Common myeloid progenitor, CD34-positive (primary cell): ENCODE measurements at regions not wholly inside any gene's neighbourhood (a gene's known extent, or its start where the extent isn't known, plus 50 kb on each side); places are given as distances from the start of the nearest gene placed in this dataset.

Experiments
- CTCF ChIA-PET: fragments of 350-600 bp; sonication (Branson Sonifier 250); formaldehyde crosslinking; loops from one replicate; lab custom pipeline; 2021; ENCODE audit warnings: antibody characterized with exemption; lab: Charles Lee
- POLR2A ChIA-PET: fragments of 350-600 bp; sonication (Branson Sonifier 250); formaldehyde crosslinking; loops from one replicate; lab custom pipeline; 2021; ENCODE audit warnings: antibody characterized with exemption; lab: Charles Lee
- DNase-seq, 3 donors: peaks; one replicate each; pipeline versions ENCODE4 v3.0.0 to v3.0.0-alpha.2; 2013
- H3K27ac ChIP-seq, 2 experiments: 1 replicate in 1 of 2; 2 replicates in 1 of 2; pipeline ENCODE4 v1.7.0; 2013; ENCODE audit warnings: inconsistent platforms in 2 of 2, low read length in 2 of 2, mild to moderate bottlenecking in 2 of 2, low read depth in 1 of 2, moderate library complexity in 1 of 2; ENCODE audit not compliant: severe bottlenecking in 2 of 2, insufficient read depth in 1 of 2, poor library complexity in 1 of 2
- H3K27me3 ChIP-seq, 5 experiments: replicated peaks in 2 of 5; 1 replicate in 3 of 5; 2 replicates in 2 of 5; pipeline versions ENCODE4 v1.6.1 to v1.7.0; 2013; ENCODE audit warnings: low read length in 4 of 5, mild to moderate bottlenecking in 2 of 5, moderate library complexity in 2 of 5, inconsistent platforms in 1 of 5; ENCODE audit not compliant: insufficient read depth in 5 of 5, control insufficient read depth in 4 of 5
- H3K36me3 ChIP-seq, 4 experiments: 1 replicate in 2 of 4; 2 replicates in 2 of 4; pipeline versions ENCODE4 v1.6.1 to v1.7.0; 2013; ENCODE audit warnings: low read length in 3 of 4, control low read depth in 1 of 4, mild to moderate bottlenecking in 1 of 4; ENCODE audit not compliant: control insufficient read depth in 4 of 4, insufficient read depth in 4 of 4
- H3K4me1 ChIP-seq, 4 experiments: 1 replicate in 3 of 4; 2 replicates in 1 of 4; pipeline versions ENCODE4 v1.6.1 to v1.7.1; 2013; ENCODE audit warnings: low read length in 3 of 4, mild to moderate bottlenecking in 3 of 4, control low read depth in 1 of 4, inconsistent platforms in 1 of 4, moderate library complexity in 1 of 4; ENCODE audit not compliant: control insufficient read depth in 4 of 4, insufficient read depth in 4 of 4; ENCODE audit errors: control extremely low read depth in 1 of 4
- H3K4me3 ChIP-seq, 7 experiments: 1 replicate in 4 of 7; 2 replicates in 3 of 7; pipeline versions ENCODE4 v1.5.1 to v1.7.0; 2013; ENCODE audit warnings: mild to moderate bottlenecking in 7 of 7, low read length in 6 of 7, moderate library complexity in 6 of 7, inconsistent platforms in 2 of 7, low read depth in 2 of 7, control low read depth in 1 of 7; ENCODE audit not compliant: insufficient read depth in 4 of 7, control insufficient read depth in 1 of 7; ENCODE audit errors: extremely low read depth in 1 of 7
- H3K9me3 ChIP-seq, 5 experiments: 1 replicate in 4 of 5; 2 replicates in 1 of 5; pipeline versions ENCODE4 v1.6.1 to v1.7.1; 2013; ENCODE audit warnings: low read length in 4 of 5, mild to moderate bottlenecking in 2 of 5, inconsistent platforms in 1 of 5, low read depth in 1 of 5, moderate library complexity in 1 of 5; ENCODE audit not compliant: control insufficient read depth in 4 of 5, insufficient read depth in 2 of 5; ENCODE audit errors: control extremely low read depth in 1 of 5
- WGBS: methylation state at CpG from one replicate; pipeline ENCODE4 v1.1.5; 2013; ENCODE audit not compliant: insufficient coverage; 5-methylcytosine and 5-hydroxymethylcytosine counted together

DNA sequence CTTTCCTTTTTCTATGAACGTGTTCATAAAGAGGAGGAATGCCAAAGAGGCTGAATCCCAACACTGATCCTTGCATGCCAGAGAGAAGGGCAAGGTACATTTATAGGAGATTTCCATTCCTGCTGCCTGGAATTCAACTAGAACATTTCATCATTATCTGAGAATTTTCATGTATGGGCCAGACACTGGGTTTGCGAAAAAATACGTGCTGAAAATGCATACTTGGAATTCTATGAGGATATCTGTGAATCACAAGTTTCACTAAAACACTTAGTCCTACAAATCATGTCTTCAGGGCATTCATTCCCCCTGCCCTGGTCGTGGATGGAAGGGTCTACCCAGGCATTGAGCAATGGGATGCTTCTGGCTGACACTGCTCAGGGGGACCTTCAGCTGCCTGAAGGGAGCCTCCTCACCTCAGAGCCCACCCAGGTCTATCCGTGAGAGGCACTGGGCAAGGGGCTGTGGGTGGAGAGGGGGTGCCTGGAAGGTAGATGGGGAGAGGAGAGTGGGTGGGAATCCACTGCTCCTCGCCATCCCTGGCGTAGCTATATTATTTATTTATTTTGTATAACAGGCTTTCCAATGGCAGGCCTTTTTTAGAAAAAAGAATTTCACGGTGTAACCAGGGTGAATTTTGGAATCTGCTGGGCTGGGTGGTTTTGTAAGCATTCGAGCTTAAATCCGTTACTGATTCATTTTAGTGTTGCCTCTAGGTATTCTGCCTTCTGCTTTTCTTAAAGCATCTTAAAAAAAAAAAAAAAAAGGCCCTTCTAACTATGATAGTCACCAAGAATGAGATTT is 560.6 kb upstream of the ID2 start:
- POLR2A ChIA-PET: no interaction called here
- H3K9me3 ChIP-seq: no peaks in the 10 kb centered on the region
- CTCF ChIA-PET: interaction anchor here (0.6 to 1.1 kb wide), 2 partner anchors 13 to 419 kb away, joined by 3 read pairs; no protein-coding TSS in a partner anchor
- H3K4me3 ChIP-seq: no peak overlapping the region
- H3K4me1 ChIP-seq: peaks cover 0 to 1% (median under 1%) of the 10 kb centered on the region in 4 experiments
- no peak for DNase-seq
- WGBS: 100% methylated on average over 3 of the region's 10 CpGs
- H3K27me3 ChIP-seq: no peaks in the 10 kb centered on the region
- no peaks in the 10 kb centered on the region for H3K36me3 ChIP-seq
- H3K27ac ChIP-seq: no peak overlapping the region

DNA sequence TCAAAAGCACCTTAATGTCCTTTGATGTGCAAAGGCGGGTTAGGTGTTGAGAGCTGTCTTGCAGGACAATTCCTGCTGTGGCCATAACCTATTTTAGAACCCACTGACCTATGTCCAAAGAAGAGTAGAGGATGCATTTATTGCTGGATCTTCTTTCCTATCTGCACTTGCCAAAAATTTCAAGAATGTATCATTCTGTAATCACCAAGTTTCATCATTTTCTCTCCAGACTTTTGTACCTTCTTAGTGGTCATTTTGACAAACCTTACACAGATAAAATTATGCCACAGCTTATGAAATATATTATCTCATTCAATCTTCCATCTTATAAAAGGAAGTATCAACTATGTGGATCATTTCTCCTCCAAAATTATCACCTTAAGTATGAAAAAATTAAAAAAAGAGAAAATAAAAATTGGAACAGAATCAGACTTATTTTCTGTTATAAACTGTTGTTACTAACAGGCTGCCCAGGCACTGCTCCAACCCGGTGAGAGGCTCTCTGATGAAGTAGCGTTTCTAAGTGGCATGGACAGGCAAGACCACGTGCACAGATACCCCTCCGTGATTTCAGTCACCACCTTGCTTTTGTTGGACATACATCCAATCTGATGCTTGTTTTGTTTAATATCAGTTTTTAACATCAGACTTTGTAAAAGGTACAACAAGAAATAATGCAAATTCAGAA is 559.9 kb upstream of the ID2 start:
- ChIA-PET CTCF (interaction anchor here (0.6 kb wide), 1 partner anchor 418 kb away, joined by 3 read pairs; no protein-coding TSS in a partner anchor), POLR2A (no interaction called here)
- Histone ChIP-seq H3K4me3 (no peak overlapping the region), H3K36me3 (no peaks in the 10 kb centered on the region), H3K9me3 (no peaks in the 10 kb centered on the region), H3K4me1 (peaks cover 0 to 1% (median 0%) of the 10 kb centered on the region in 4 experiments), H3K27ac (no peak overlapping the region), H3K27me3 (no peaks in the 10 kb centered on the region)
- 100% methylated on average over 4 of the region's 5 CpGs for whole genome bisulfite sequencing
- no peak for DNase-seq

DNA sequence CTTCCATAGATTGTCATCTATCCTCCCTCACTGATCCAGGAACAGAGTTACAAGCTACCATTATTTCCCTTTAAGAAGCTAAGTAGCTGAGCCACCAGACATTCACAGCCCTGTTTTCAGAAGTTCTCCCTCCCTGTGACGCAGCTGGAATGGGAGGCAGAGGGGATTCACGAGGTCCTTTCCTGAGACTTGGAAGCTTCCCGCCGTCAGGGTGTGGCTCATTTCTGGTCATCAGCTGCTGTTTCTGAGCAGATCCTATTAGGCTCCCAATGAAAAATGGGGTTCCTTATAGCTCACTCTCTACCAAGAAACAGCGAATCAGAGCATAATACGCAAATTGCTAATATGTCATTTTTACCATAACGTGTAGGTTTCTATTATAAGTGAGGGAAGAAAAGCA is 559.3 kb upstream of the ID2 start:
- H3K4me3 ChIP-seq: no peak overlapping the region
- H3K9me3 ChIP-seq: no peaks in the 10 kb centered on the region
- CTCF ChIA-PET: no interaction called here
- H3K27me3 ChIP-seq: no peaks in the 10 kb centered on the region
- POLR2A ChIA-PET: no interaction called here
- H3K27ac ChIP-seq: no peak overlapping the region
- WGBS: 95% methylated on average over 6 of the region's 7 CpGs
- DNase-seq: no peak
- H3K36me3 ChIP-seq: no peaks in the 10 kb centered on the region
- H3K4me1 ChIP-seq: peaks cover 0 to 1% (median 0%) of the 10 kb centered on the region in 4 experiments

DNA sequence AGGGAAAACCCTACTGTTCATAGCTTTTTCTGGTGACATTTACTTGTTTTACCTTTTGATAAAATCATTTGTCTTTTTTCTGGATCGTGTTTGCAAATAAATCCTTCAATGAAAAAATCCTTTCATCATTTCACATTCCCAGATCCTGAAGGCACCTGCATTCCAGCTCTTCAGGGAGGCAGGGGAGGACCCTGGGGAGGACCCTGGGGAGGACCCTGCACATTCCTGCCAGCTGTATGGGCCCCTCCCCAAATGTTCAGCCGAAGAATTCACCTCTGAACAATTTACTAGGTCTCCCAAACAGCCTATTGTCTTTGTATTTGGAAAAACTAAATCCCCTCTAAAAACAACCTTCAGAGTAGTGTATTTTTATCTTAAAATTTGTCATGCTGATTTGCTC is 558.4 kb upstream of the ID2 start:
- ChIA-PET CTCF (no interaction called here), POLR2A (no interaction called here)
- Histone ChIP-seq H3K4me3 (no peak overlapping the region), H3K27ac (no peak overlapping the region), H3K27me3 (no peaks in the 10 kb centered on the region), H3K9me3 (no peaks in the 10 kb centered on the region), H3K36me3 (no peaks in the 10 kb centered on the region), H3K4me1 (peaks cover 0 to 1% (median 0%) of the 10 kb centered on the region in 4 experiments)
- no peak for DNase-seq
- 100% methylated on average over 1 of the region's 2 CpGs for WGBS

DNA sequence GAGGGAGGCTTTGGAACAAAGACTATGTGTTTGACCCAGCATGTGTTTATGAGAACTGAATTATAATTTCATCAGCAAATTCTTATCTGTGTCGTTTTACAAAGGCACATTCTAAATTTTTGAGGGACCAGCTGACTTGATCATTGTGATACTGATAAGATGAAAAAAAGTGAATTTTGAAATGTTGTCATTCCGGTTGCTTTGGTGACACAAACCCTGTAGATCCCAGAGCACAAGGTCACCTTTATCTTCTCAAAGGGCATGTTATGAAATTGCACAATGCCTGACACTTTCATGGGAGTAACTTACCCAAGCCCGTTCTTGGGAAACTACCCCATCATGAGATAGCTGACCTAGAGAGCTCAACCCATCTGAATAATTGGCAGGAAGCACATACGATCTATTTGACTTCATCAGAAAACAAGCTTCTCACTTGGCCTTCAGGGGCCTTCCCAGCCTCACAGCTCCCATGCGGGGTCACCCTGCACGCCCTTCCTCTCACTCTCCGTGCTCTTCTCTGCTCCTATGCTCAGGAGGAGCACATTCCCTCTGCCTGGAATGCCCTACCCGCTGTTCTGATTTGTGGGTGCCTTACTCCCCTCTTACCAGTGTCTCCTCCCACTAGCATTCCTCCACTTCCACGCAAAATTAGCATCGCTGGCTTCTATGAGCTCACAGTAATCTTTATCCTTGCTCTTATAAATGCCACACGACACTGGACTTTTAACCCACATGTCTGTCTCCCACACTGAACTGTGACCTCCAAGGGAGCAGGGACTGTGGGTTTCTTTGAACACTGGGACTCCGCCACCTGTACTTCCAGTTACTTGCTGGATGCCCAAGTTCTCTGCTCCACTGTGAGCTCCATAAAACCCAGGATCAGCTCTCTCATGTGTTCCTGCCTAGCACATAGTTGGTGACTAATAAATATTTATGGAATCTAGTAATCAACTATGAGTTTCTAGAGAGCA is 555.8 kb upstream of the ID2 start:
- CTCF ChIA-PET: no interaction called here

DNA sequence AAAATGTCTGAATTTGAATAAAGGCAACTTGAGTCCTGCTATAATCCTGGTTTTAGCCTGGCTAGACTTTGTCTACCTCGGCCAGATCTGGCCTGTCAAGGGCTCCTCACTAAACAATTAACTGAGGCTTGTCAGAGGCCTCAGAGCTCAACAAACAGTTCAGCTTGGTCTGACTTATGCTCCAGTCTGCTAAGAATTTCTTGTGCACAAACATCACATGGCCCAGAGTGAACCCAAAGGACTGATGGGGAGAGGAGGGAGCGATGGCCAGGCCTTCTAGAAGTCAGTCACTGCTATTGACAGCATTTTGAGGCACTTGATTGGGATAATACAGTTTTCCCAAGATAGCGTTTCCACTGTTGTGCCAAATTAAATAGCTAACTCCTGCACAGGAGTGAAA is 555.1 kb upstream of the ID2 start:
- Histone ChIP-seq H3K27me3 (no peaks in the 10 kb centered on the region), H3K4me1 (no peaks in the 10 kb centered on the region), H3K27ac (no peak overlapping the region), H3K4me3 (no peak overlapping the region), H3K36me3 (no peaks in the 10 kb centered on the region), H3K9me3 (no peaks in the 10 kb centered on the region)
- ChIA-PET CTCF (no interaction called here), POLR2A (no interaction called here)
- no peak for DNase-seq
- 98% methylated on average over 3 of the region's 3 CpGs for WGBS

More for the DNA sequence above, 555.8 kb upstream of the ID2 start:
- H3K27ac ChIP-seq: no peak overlapping the region
- H3K36me3 ChIP-seq: no peaks in the 10 kb centered on the region
- 97% methylated on average over 11 of the region's 12 CpGs for WGBS
- POLR2A ChIA-PET: no interaction called here
- no peak overlapping the region for H3K4me3 ChIP-seq
- H3K4me1 ChIP-seq: no peaks in the 10 kb centered on the region
- no peaks in the 10 kb centered on the region for H3K27me3 ChIP-seq
- H3K9me3 ChIP-seq: no peaks in the 10 kb centered on the region
- DNase-seq: no peak
